ENCODE measurements at regions not wholly inside any gene's neighbourhood (a gene's known extent, or its start where the extent isn't known, plus 50 kb on each side); places are given as distances from the start of the nearest gene placed in this dataset.

DNA sequence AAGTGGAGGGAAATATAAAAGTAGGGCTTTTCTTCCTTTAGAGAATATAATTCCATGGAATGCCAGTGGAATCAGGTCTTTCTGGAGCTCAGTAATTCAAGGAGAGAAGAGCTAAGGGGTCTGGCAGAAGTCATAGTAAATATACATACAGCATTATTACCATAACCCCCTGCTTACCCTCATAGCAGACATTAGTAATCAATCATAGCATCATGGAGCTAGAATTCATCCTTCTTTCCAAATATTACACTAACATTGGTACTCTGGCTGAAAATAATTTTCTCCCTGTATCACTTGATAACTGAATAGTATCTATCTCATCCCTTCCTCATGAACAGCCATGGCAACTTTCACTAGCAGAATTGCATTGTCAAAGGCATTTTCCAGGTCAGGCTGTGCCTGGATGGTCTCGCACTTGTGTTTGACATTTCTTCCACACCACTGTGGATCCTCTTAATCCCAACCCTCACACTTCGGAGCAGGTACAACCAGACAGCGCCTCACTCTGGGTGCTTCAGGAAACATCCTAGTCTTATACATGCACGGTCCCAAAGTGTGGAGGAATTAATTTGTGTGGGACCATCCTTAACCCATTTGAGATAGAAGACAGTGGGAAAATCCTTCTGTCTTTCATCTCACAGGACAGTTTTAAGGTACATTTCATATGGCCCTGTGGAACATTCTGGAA, 84.2 kb upstream of the SEC11C start:
- TF ChIP-seq ZNF446 (CRISPR knock-in tag; IDR thresholded peaks at IDR 0.05) (no peak), CEBPB (IDR thresholded peaks at IDR 0.05; ENCODE audit: borderline replicate concordance, low read depth, low read length) (no peak), KLF11 (CRISPR knock-in tag; IDR thresholded peaks at IDR 0.05) (no peak), GTF3A (CRISPR knock-in tag; conservative IDR thresholded peaks at IDR 0.05) (no peak), U2AF1 (optimal IDR thresholded peaks at IDR 0.05; ENCODE audit: low read depth, low read length) (no peak)
- TF ChIP-seq, protein P1, sequence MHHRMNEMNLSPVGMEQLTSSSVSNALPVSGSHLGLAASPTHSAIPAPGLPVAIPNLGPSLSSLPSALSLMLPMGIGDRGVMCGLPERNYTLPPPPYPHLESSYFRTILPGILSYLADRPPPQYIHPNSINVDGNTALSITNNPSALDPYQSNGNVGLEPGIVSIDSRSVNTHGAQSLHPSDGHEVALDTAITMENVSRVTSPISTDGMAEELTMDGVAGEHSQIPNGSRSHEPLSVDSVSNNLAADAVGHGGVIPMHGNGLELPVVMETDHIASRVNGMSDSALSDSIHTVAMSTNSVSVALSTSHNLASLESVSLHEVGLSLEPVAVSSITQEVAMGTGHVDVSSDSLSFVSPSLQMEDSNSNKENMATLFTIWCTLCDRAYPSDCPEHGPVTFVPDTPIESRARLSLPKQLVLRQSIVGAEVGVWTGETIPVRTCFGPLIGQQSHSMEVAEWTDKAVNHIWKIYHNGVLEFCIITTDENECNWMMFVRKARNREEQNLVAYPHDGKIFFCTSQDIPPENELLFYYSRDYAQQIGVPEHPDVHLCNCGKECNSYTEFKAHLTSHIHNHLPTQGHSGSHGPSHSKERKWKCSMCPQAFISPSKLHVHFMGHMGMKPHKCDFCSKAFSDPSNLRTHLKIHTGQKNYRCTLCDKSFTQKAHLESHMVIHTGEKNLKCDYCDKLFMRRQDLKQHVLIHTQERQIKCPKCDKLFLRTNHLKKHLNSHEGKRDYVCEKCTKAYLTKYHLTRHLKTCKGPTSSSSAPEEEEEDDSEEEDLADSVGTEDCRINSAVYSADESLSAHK (CRISPR knock-in tag; IDR thresholded peaks at IDR 0.05; ENCODE audit: borderline replicate concordance) = no peak

Measured in HepG2 (cell line).